GM12878 (cell line): ENCODE measurements at regions not wholly inside any gene's neighbourhood (a gene's known extent, or its start where the extent isn't known, plus 50 kb on each side); places are given as distances from the start of the nearest gene placed in this dataset.

Experiments used
- ATAC-seq: fragments of 200-7000 bp; cut with Tn5 transposase; 3 replicates; pipeline ENCODE4 v1.9.1; 2020; ENCODE audit warnings: mild to moderate bottlenecking, moderate library complexity
- BruUV-seq: library from RNA; stranded (reverse); fragments of 400-500 nt; replicated peaks from 2 replicates; lab custom pipeline; 2021; lab: Mats Ljungman, UMichigan
- CTCF ChIA-PET: fragments of 300-600 bp; sonication (Branson Sonifier 250); formaldehyde crosslinking; extraction: SDS; loops from one replicate; lab custom pipeline; 2021; ENCODE audit warnings: inconsistent platforms; lab: Yijun Ruan, JAX
- POLR2A ChIA-PET: fragments of 350-600 bp; formaldehyde crosslinking; extraction: SDS; loops from one replicate; lab custom pipeline; 2021; ENCODE audit warnings: inconsistent platforms; lab: Charles Lee
- RAD21 ChIA-PET: fragments of 300-600 bp; sonication (Branson Sonifier 250); formaldehyde crosslinking; loops from one replicate; lab custom pipeline; 2023; ENCODE audit warnings: antibody characterized with exemption; ENCODE audit not compliant: unreplicated experiment; lab: Charles Lee
- SMC1A ChIA-PET: fragments of 300-600 bp; sonication (Branson Sonifier 250); formaldehyde crosslinking; loops from one replicate; lab custom pipeline; 2023; ENCODE audit not compliant: unreplicated experiment, uncharacterized antibody; lab: Charles Lee
- DNase-seq: peaks from one replicate; pipeline ENCODE4 v3.0.0-alpha.2; 2011; ENCODE audit warnings: low read depth, low spot score
- FAIRE-seq: peaks from 3 replicates; lab custom pipeline; 2011; peaks lifted over from hg19 to GRCh38; lab: Jason Lieb, UNC
- H2AFZ ChIP-seq: 2 replicates; pipeline ENCODE4 v1.6.0; 2011; ENCODE audit warnings: low read depth, low read length, control low read depth; ENCODE audit not compliant: control insufficient read depth
- H3K27ac ChIP-seq: 2 replicates; pipeline ENCODE4 v1.5.1; 2011; ENCODE audit warnings: control low read depth; ENCODE audit not compliant: control insufficient read depth, insufficient read depth
- H3K27me3 ChIP-seq, 2 experiments: replicated peaks in 1 of 2; 2 replicates each; pipeline versions ENCODE4 v1.6.0 to v1.6.1; 2011; ENCODE audit warnings: low read length in 1 of 2; ENCODE audit not compliant: control insufficient read depth in 2 of 2, insufficient read depth in 2 of 2
- H3K36me3 ChIP-seq, 2 experiments: 2 replicates each; pipeline ENCODE4 v1.5.1; 2011; ENCODE audit warnings: low read length in 1 of 2; ENCODE audit not compliant: control insufficient read depth in 2 of 2, insufficient read depth in 2 of 2
- H3K4me1 ChIP-seq: 2 replicates; pipeline ENCODE4 v1.6.1; 2011; ENCODE audit warnings: mild to moderate bottlenecking, low read length, moderate library complexity, mixed read lengths; ENCODE audit not compliant: control insufficient read depth, insufficient read depth
- H3K4me2 ChIP-seq: 2 replicates; pipeline ENCODE4 v1.6.0; 2011; ENCODE audit warnings: control low read depth; ENCODE audit not compliant: control insufficient read depth, insufficient read depth
- H3K4me3 ChIP-seq: fragments of 200-600 bp; sonication (generic); 2 replicates; pipeline ENCODE4 v1.5.1; 2016
- H3K79me2 ChIP-seq: 2 replicates; pipeline ENCODE4 v1.6.0; 2011; ENCODE audit warnings: low read length; ENCODE audit not compliant: control insufficient read depth, insufficient read depth
- H3K9ac ChIP-seq: 2 replicates; pipeline ENCODE4 v1.8.0; 2011; ENCODE audit warnings: low read length, control low read depth, mixed read lengths; ENCODE audit not compliant: control insufficient read depth, insufficient read depth
- H3K9me3 ChIP-seq: replicated peaks from 3 replicates; pipeline ENCODE4 v1.5.1; 2011; ENCODE audit warnings: mild to moderate bottlenecking, low read length; ENCODE audit not compliant: control insufficient read depth, insufficient read depth
- H4K20me1 ChIP-seq: 2 replicates; pipeline ENCODE4 v1.6.0; 2011; ENCODE audit not compliant: control insufficient read depth, insufficient read depth
- FOS ChIP-seq: IDR thresholded peaks from 3 replicates; pipeline ENCODE4 v1.6.1; 2011; ENCODE audit warnings: borderline replicate concordance; ENCODE audit not compliant: insufficient read length; ENCODE audit errors: extremely low read depth
- HDAC6 ChIP-seq: fragments of 200-600 bp; sonication (generic); IDR thresholded peaks from one replicate; pipeline ENCODE4 v1.8.0; 2017; ENCODE audit warnings: antibody characterized with exemption; ENCODE audit not compliant: unreplicated experiment
- IRF4 ChIP-seq: IDR thresholded peaks from 2 replicates; pipeline ENCODE4 v1.6.1; 2011; ENCODE audit warnings: low read depth, low read length
- NFYA ChIP-seq: IDR thresholded peaks from 2 replicates; pipeline ENCODE4 v1.6.1; 2011; ENCODE audit warnings: low read depth, mild to moderate bottlenecking, low read length, improper control_type of control experiment, borderline replicate concordance
- NR2C1 ChIP-seq: fragments of 450-650 bp; IDR thresholded peaks from 2 replicates; pipeline ENCODE4 v1.6.1; 2017; ENCODE audit warnings: antibody characterized with exemption, mild to moderate bottlenecking, moderate library complexity
- SPI1 ChIP-seq: IDR thresholded peaks from 2 replicates; pipeline ENCODE4 v1.6.1; 2011; ENCODE audit warnings: low read depth, mild to moderate bottlenecking, low read length, moderate library complexity, borderline replicate concordance; ENCODE audit not compliant: insufficient read depth
- TAF1 ChIP-seq: IDR thresholded peaks from 2 replicates; pipeline ENCODE4 v1.6.1; 2011; ENCODE audit warnings: mild to moderate bottlenecking, low read depth, low read length, borderline replicate concordance
- WGBS: methylation state at CpG from one replicate; pipeline ENCODE4 v1.1.6; 2016; ENCODE audit warnings: low lambda C conversion rate; ENCODE audit not compliant: insufficient replicate concordance, insufficient coverage; ENCODE audit errors: missing lambda C conversion rate; 5-methylcytosine and 5-hydroxymethylcytosine counted together
- in situ Hi-C: fragments of 300-500 bp; cut with MboI; formaldehyde crosslinking; loops from 9 replicates; pipeline ENCODE4 v1.14.3; 2018; ENCODE audit warnings: mixed read lengths
- intact Hi-C: fragments of 100-400 bp; cut with micrococcal nuclease; formaldehyde crosslinking; loops from one replicate; pipeline ENCODE4 v1.14.2; 2022; ENCODE audit not compliant: unreplicated experiment
- TF ChIP-seq, protein P1 (sequence below): IDR thresholded peaks from 2 replicates; pipeline ENCODE4 v1.6.1; 2012; ENCODE audit warnings: low read depth, low read length, improper control_type of control experiment
- TF ChIP-seq, protein P2 (sequence below): IDR thresholded peaks from 2 replicates; pipeline ENCODE4 v1.6.1; 2012; ENCODE audit warnings: improper control_type of control experiment, low read depth, low read length; ENCODE audit not compliant: insufficient replicate concordance
- TF ChIP-seq, protein P3 (sequence below): fragments of 450-650 bp; IDR thresholded peaks from 2 replicates; pipeline ENCODE4 v1.6.1; 2017; ENCODE audit warnings: mild to moderate bottlenecking, moderate library complexity
- TF ChIP-seq, protein P4 (sequence below): fragments of 450-650 bp; IDR thresholded peaks from 2 replicates; pipeline ENCODE4 v1.6.1; 2017; ENCODE audit warnings: mild to moderate bottlenecking

DNA sequence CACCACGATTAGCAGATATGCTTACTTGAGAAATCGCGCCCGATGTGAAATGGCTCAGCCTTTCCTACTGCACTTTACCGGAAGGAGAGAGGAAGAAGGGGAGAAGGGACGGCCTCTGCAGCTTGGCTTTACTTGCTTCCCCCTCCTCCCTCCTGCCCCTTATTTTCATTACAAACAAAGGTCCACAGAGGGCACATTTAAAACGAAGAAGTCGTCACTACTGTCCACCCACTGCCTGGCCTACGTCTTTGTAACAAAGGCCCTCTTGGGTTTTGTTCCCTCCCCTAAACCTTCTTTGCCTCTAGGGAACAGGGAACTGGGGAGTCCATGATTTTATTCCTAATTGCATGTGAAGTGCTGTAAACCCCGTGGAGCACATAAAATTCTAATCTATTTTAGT is 308.5 kb downstream of the LMX1A start:
- Histone ChIP-seq H3K9ac (no peak overlapping the region), H3K27ac (no peak overlapping the region), H4K20me1 (no peaks in the 10 kb centered on the region), H3K4me3 (no peak overlapping the region), H3K9me3 (no peaks in the 10 kb centered on the region), H2AFZ (no peak overlapping the region), H3K27me3 (no peaks in the 10 kb centered on the region; a peak in 1 of 4 replicates), H3K36me3 (no peaks in the 10 kb centered on the region), H3K4me1 (no peaks in the 10 kb centered on the region), H3K4me2 (no peak overlapping the region), H3K79me2 (no peaks in the 10 kb centered on the region)
- WGBS = 0% methylated on average over 10 of the region's 10 CpGs
- ATAC-seq = no peak
- POLR2A ChIA-PET = no interaction called here
- CTCF ChIA-PET = no interaction called here
- SMC1A ChIA-PET = interaction anchor here (0.7 kb wide), 1 partner anchor 92 kb away, joined by 3 read pairs; no protein-coding TSS in a partner anchor
- no TSS peak for BruUV-seq
- no peak for DNase-seq
- no peak for FAIRE-seq
- intact Hi-C loops (no loop called here), in situ Hi-C loops (no loop called here)
- RAD21 ChIA-PET = no interaction called here
- TF ChIP-seq NR2C1 (no peak), SPI1 (no peak), HDAC6 (no peak), TAF1 (no peak), IRF4 (no peak), NFYA (no peak), FOS (no peak)
- TF ChIP-seq, protein P1, sequence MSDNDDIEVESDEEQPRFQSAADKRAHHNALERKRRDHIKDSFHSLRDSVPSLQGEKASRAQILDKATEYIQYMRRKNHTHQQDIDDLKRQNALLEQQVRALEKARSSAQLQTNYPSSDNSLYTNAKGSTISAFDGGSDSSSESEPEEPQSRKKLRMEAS = no peak
- TF ChIP-seq, protein P2, sequence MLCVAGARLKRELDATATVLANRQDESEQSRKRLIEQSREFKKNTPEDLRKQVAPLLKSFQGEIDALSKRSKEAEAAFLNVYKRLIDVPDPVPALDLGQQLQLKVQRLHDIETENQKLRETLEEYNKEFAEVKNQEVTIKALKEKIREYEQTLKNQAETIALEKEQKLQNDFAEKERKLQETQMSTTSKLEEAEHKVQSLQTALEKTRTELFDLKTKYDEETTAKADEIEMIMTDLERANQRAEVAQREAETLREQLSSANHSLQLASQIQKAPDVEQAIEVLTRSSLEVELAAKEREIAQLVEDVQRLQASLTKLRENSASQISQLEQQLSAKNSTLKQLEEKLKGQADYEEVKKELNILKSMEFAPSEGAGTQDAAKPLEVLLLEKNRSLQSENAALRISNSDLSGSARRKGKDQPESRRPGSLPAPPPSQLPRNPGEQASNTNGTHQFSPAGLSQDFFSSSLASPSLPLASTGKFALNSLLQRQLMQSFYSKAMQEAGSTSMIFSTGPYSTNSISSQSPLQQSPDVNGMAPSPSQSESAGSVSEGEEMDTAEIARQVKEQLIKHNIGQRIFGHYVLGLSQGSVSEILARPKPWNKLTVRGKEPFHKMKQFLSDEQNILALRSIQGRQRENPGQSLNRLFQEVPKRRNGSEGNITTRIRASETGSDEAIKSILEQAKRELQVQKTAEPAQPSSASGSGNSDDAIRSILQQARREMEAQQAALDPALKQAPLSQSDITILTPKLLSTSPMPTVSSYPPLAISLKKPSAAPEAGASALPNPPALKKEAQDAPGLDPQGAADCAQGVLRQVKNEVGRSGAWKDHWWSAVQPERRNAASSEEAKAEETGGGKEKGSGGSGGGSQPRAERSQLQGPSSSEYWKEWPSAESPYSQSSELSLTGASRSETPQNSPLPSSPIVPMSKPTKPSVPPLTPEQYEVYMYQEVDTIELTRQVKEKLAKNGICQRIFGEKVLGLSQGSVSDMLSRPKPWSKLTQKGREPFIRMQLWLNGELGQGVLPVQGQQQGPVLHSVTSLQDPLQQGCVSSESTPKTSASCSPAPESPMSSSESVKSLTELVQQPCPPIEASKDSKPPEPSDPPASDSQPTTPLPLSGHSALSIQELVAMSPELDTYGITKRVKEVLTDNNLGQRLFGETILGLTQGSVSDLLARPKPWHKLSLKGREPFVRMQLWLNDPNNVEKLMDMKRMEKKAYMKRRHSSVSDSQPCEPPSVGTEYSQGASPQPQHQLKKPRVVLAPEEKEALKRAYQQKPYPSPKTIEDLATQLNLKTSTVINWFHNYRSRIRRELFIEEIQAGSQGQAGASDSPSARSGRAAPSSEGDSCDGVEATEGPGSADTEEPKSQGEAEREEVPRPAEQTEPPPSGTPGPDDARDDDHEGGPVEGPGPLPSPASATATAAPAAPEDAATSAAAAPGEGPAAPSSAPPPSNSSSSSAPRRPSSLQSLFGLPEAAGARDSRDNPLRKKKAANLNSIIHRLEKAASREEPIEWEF = no peak
- TF ChIP-seq, protein P3, sequence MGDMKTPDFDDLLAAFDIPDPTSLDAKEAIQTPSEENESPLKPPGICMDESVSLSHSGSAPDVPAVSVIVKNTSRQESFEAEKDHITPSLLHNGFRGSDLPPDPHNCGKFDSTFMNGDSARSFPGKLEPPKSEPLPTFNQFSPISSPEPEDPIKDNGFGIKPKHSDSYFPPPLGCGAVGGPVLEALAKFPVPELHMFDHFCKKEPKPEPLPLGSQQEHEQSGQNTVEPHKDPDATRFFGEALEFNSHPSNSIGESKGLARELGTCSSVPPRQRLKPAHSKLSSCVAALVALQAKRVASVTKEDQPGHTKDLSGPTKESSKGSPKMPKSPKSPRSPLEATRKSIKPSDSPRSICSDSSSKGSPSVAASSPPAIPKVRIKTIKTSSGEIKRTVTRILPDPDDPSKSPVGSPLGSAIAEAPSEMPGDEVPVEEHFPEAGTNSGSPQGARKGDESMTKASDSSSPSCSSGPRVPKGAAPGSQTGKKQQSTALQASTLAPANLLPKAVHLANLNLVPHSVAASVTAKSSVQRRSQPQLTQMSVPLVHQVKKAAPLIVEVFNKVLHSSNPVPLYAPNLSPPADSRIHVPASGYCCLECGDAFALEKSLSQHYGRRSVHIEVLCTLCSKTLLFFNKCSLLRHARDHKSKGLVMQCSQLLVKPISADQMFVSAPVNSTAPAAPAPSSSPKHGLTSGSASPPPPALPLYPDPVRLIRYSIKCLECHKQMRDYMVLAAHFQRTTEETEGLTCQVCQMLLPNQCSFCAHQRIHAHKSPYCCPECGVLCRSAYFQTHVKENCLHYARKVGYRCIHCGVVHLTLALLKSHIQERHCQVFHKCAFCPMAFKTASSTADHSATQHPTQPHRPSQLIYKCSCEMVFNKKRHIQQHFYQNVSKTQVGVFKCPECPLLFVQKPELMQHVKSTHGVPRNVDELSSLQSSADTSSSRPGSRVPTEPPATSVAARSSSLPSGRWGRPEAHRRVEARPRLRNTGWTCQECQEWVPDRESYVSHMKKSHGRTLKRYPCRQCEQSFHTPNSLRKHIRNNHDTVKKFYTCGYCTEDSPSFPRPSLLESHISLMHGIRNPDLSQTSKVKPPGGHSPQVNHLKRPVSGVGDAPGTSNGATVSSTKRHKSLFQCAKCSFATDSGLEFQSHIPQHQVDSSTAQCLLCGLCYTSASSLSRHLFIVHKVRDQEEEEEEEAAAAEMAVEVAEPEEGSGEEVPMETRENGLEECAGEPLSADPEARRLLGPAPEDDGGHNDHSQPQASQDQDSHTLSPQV = no peak
- TF ChIP-seq, protein P4, sequence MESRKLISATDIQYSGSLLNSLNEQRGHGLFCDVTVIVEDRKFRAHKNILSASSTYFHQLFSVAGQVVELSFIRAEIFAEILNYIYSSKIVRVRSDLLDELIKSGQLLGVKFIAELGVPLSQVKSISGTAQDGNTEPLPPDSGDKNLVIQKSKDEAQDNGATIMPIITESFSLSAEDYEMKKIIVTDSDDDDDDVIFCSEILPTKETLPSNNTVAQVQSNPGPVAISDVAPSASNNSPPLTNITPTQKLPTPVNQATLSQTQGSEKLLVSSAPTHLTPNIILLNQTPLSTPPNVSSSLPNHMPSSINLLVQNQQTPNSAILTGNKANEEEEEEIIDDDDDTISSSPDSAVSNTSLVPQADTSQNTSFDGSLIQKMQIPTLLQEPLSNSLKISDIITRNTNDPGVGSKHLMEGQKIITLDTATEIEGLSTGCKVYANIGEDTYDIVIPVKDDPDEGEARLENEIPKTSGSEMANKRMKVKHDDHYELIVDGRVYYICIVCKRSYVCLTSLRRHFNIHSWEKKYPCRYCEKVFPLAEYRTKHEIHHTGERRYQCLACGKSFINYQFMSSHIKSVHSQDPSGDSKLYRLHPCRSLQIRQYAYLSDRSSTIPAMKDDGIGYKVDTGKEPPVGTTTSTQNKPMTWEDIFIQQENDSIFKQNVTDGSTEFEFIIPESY = no peak
